Trophoblast cell (in vitro differentiated cells and primary cell): ENCODE measurements at regions not wholly inside any gene's neighbourhood (a gene's known extent, or its start where the extent isn't known, plus 50 kb on each side); places are given as distances from the start of the nearest gene placed in this dataset.

ENCODE experiments used
- DNase-seq, 2 donors: peaks; one replicate each; pipeline ENCODE4 v3.0.0-alpha.2; 2016
- H2AFZ ChIP-seq: 2 replicates; pipeline ENCODE4 v1.6.1; 2013; ENCODE audit warnings: low read length, moderate library complexity, mild to moderate bottlenecking; ENCODE audit not compliant: insufficient read depth, poor library complexity
- H2AK5ac ChIP-seq: 2 replicates; pipeline ENCODE4 v1.6.1; 2013; ENCODE audit warnings: mild to moderate bottlenecking, low read length
- H2BK120ac ChIP-seq: 2 replicates; pipeline ENCODE4 v1.6.1; 2013; ENCODE audit warnings: low read length, mild to moderate bottlenecking, moderate library complexity; ENCODE audit not compliant: insufficient read depth, poor library complexity
- H2BK12ac ChIP-seq: 2 replicates; pipeline ENCODE4 v1.6.1; 2013; ENCODE audit warnings: mild to moderate bottlenecking, low read length, moderate library complexity
- H2BK5ac ChIP-seq: 2 replicates; pipeline ENCODE4 v1.6.1; 2013; ENCODE audit warnings: low read length, low read depth, moderate library complexity, mild to moderate bottlenecking; ENCODE audit not compliant: poor library complexity
- H3K14ac ChIP-seq: 2 replicates; pipeline ENCODE4 v1.6.1; 2013; ENCODE audit warnings: mild to moderate bottlenecking, low read length
- H3K18ac ChIP-seq: 2 replicates; pipeline ENCODE4 v1.6.1; 2013; ENCODE audit warnings: mild to moderate bottlenecking, low read length
- H3K23ac ChIP-seq: 2 replicates; pipeline ENCODE4 v1.6.1; 2013; ENCODE audit warnings: low read length
- H3K27ac ChIP-seq: 2 replicates; pipeline ENCODE4 v1.5.1; 2013; ENCODE audit warnings: low read depth, mild to moderate bottlenecking, inconsistent platforms, low read length, moderate library complexity
- H3K27me3 ChIP-seq: 2 replicates; pipeline ENCODE4 v1.6.1; 2013; ENCODE audit warnings: inconsistent platforms, mild to moderate bottlenecking, low read length, moderate library complexity; ENCODE audit not compliant: insufficient read depth
- H3K36me3 ChIP-seq, 2 experiments: 1 replicate in 1 of 2; 2 replicates in 1 of 2; pipeline ENCODE4 v1.6.1; 2013; ENCODE audit warnings: low read length in 2 of 2, mild to moderate bottlenecking in 2 of 2, moderate library complexity in 1 of 2; ENCODE audit not compliant: insufficient read depth in 2 of 2, control insufficient read depth in 1 of 2
- H3K4ac ChIP-seq: 2 replicates; pipeline ENCODE4 v1.6.1; 2013; ENCODE audit warnings: low read depth, mild to moderate bottlenecking, low read length, moderate library complexity
- H3K4me1 ChIP-seq, 2 experiments: 1 replicate in 1 of 2; 2 replicates in 1 of 2; pipeline ENCODE4 v1.6.1; 2013; ENCODE audit warnings: low read length in 2 of 2, mild to moderate bottlenecking in 2 of 2, moderate library complexity in 1 of 2; ENCODE audit not compliant: insufficient read depth in 2 of 2, control insufficient read depth in 1 of 2
- H3K4me2 ChIP-seq: 2 replicates; pipeline ENCODE4 v1.6.1; 2013; ENCODE audit warnings: inconsistent platforms, mild to moderate bottlenecking, low read length, moderate library complexity
- H3K4me3 ChIP-seq: 2 replicates; pipeline ENCODE4 v1.5.1; 2013; ENCODE audit warnings: mild to moderate bottlenecking, low read depth, low read length, inconsistent platforms
- H3K79me1 ChIP-seq: one replicate; pipeline ENCODE4 v1.6.1; 2013; ENCODE audit warnings: low read length
- H3K79me2 ChIP-seq: 2 replicates; pipeline ENCODE4 v1.6.1; 2013; ENCODE audit warnings: low read length, mild to moderate bottlenecking; ENCODE audit not compliant: control insufficient read depth, insufficient read depth, poor library complexity
- H3K9ac ChIP-seq: 2 replicates; pipeline ENCODE4 v1.6.1; 2013; ENCODE audit warnings: mild to moderate bottlenecking, low read length
- H3K9me3 ChIP-seq: 2 replicates; pipeline ENCODE4 v1.6.1; 2013; ENCODE audit warnings: low read depth, mild to moderate bottlenecking, control low read depth, inconsistent platforms, low read length; ENCODE audit not compliant: insufficient read depth
- H4K12ac ChIP-seq: 2 replicates; pipeline ENCODE4 v1.6.1; 2013; ENCODE audit warnings: low read depth, mild to moderate bottlenecking, low read length, moderate library complexity
- H4K8ac ChIP-seq: 2 replicates; pipeline ENCODE4 v1.6.1; 2013; ENCODE audit warnings: low read depth, mild to moderate bottlenecking, low read length, moderate library complexity
- H4K91ac ChIP-seq: one replicate; pipeline ENCODE4 v1.6.1; 2013; ENCODE audit warnings: low read depth, mild to moderate bottlenecking, low read length, moderate library complexity
- WGBS: extraction: QIAGEN DNeasy Blood & Tissue Kit; methylation state at CpG from one replicate; pipeline ENCODE4 v1.1.7; 2013; ENCODE audit warnings: missing lambda C conversion rate; ENCODE audit not compliant: insufficient read length, insufficient coverage; ENCODE audit errors: extremely low coverage; 5-methylcytosine and 5-hydroxymethylcytosine counted together

DNA sequence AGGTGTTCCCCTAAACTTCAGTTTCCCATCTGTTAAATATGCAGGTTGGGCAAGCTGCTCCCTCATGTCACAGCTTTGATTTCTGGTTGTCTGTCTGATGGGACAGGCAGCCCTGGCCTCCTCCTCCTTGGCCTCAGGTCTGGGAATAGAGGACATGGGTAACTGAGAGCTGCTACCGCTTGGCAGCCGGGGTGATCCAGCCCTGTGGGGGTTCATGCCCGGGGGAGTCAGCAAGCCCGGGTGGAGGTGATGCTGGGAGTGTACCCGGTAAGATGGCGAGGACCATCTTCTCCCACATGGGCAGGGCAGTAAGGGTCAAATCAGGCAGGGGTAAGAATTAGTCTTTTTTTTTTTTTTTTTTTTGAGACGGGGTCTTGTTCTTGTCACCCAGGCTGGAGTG, 845.0 kb downstream of the TBC1D22A start:
- no peaks in the 10 kb centered on the region for H3K36me3 ChIP-seq

DNA sequence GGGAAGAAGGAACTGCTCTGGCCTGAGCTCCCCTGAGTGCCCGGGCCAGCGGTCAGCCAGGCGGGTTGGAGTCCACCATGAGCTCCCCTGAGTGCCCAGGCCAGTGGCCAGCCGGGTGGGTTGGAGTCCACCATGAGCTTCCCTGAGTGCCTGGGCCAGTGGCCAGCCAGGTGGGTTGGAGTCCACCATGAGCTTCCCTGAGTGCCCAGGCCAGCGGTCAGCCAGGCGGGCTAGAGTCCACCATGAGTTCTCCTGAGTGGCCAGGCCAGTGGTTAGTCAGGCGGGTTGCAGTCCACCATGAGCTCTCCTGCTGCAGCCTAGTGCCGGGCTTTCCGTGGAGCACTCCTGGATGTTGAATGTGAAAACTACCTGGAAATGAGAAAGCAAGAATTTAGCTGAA, 844.0 kb downstream of the TBC1D22A start:
- H2BK120ac ChIP-seq = no peak overlapping the region
- H3K9ac ChIP-seq = no peak overlapping the region
- no peaks in the 10 kb centered on the region for H3K79me1 ChIP-seq
- H3K9me3 ChIP-seq = peaks cover 44% of the 10 kb centered on the region
- H3K4me3 ChIP-seq = no peak overlapping the region
- no peak overlapping the region for H2AK5ac ChIP-seq
- no peaks in the 10 kb centered on the region for H3K4me1 ChIP-seq
- no peak for DNase-seq
- no peak overlapping the region for H2BK5ac ChIP-seq
- H3K23ac ChIP-seq = no peak overlapping the region
- H4K8ac ChIP-seq = no peak overlapping the region
- no peak overlapping the region for H3K27ac ChIP-seq
- WGBS = no CpG with 5 or more reads among the region's 9 CpGs
- no peak overlapping the region for H3K4me2 ChIP-seq
- no peaks in the 10 kb centered on the region for H3K27me3 ChIP-seq
- no peak overlapping the region for H3K14ac ChIP-seq
- no peaks in the 10 kb centered on the region for H3K79me2 ChIP-seq
- H2AFZ ChIP-seq = no peak overlapping the region
- no peak overlapping the region for H4K91ac ChIP-seq
- no peak overlapping the region for H3K18ac ChIP-seq
- no peak overlapping the region for H2BK12ac ChIP-seq
- H4K12ac ChIP-seq = no peak overlapping the region
- H3K36me3 ChIP-seq = no peaks in the 10 kb centered on the region
- H3K4ac ChIP-seq = no peak overlapping the region

More for the DNA sequence above, 845.0 kb downstream of the TBC1D22A start:
- no peaks in the 10 kb centered on the region for H3K4me1 ChIP-seq
- no peak overlapping the region for H3K4me3 ChIP-seq
- H2AK5ac ChIP-seq = no peak overlapping the region
- H2BK12ac ChIP-seq = no peak overlapping the region
- H4K8ac ChIP-seq = no peak overlapping the region
- no peak overlapping the region for H2BK5ac ChIP-seq
- H3K79me1 ChIP-seq = no peaks in the 10 kb centered on the region
- no peak overlapping the region for H2AFZ ChIP-seq
- no peaks in the 10 kb centered on the region for H3K79me2 ChIP-seq
- H3K27me3 ChIP-seq = no peaks in the 10 kb centered on the region
- H3K27ac ChIP-seq = no peak overlapping the region
- H3K9ac ChIP-seq = no peak overlapping the region
- peaks cover 44% of the 10 kb centered on the region for H3K9me3 ChIP-seq
- no peak overlapping the region for H4K91ac ChIP-seq
- no CpG with 5 or more reads among the region's 7 CpGs for WGBS
- H3K4ac ChIP-seq = no peak overlapping the region
- no peak overlapping the region for H3K18ac ChIP-seq
- no peak overlapping the region for H3K4me2 ChIP-seq
- no peak overlapping the region for H3K14ac ChIP-seq
- H3K23ac ChIP-seq = no peak overlapping the region
- DNase-seq = no peak
- no peak overlapping the region for H4K12ac ChIP-seq
- H2BK120ac ChIP-seq = no peak overlapping the region

DNA sequence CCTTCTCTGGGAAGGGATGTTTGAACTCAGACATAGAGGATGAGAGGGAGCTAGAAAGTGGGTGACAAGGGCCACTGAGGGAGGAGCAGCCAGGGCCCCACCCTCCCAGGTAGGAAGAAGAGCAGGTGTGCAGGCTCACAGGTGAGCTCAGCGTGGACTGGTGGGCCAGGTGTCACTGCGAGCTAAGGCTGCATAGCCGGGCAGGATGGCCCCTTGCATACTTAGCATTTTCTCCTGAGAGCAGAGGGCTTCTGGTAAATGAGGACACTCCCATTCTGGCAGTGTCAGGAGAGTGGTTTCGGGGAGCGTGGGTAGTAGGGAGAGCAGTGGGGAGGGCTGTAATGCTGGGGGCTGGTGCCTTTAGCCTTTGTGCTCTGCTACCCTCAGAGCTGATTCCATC, 843.4 kb downstream of the TBC1D22A start:
- Histone ChIP-seq H3K79me1 (no peaks in the 10 kb centered on the region), H4K8ac (no peak overlapping the region), H3K23ac (no peak overlapping the region), H3K14ac (no peak overlapping the region), H2BK12ac (no peak overlapping the region), H2AFZ (no peak overlapping the region), H3K4ac (no peak overlapping the region), H3K18ac (no peak overlapping the region), H3K79me2 (no peaks in the 10 kb centered on the region), H3K4me3 (no peak overlapping the region), H2BK5ac (no peak overlapping the region), H4K12ac (no peak overlapping the region), H3K27me3 (no peaks in the 10 kb centered on the region), H3K9ac (no peak overlapping the region), H3K4me2 (no peak overlapping the region), H3K4me1 (no peaks in the 10 kb centered on the region), H3K27ac (no peak overlapping the region), H3K36me3 (no peaks in the 10 kb centered on the region), H2AK5ac (no peak overlapping the region), H3K9me3 (peaks cover 48% of the 10 kb centered on the region), H2BK120ac (no peak overlapping the region), H4K91ac (no peak overlapping the region)
- WGBS = no CpG with 5 or more reads among the region's 5 CpGs
- DNase-seq = no peak

DNA sequence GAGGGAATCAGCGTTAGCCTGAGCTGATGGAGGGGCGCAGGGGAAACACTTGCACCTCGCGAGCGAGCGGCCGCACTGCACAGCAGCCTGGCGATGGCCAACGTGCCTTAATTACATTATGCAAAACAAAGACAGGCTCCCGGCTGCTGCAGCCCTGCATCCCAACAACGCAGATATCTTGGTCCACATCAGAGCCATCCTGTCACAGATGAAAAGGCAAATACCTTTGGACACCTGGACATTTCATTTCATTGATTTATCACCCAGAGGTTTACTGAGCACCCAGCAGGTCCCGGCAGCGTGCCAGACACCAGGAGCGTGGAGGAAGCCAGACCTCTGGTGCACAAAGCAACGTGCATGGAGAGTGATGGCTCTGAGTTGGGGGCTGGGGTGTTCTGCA, 843.0 kb downstream of the TBC1D22A start:
- H2AFZ ChIP-seq = no peak overlapping the region
- no peak overlapping the region for H2BK12ac ChIP-seq
- H3K4me3 ChIP-seq = no peak overlapping the region
- no peak overlapping the region for H3K23ac ChIP-seq
- H3K18ac ChIP-seq = no peak overlapping the region
- no peak overlapping the region for H3K4ac ChIP-seq
- H3K79me2 ChIP-seq = no peaks in the 10 kb centered on the region
- no peak overlapping the region for H4K8ac ChIP-seq
- no peaks in the 10 kb centered on the region for H3K79me1 ChIP-seq
- no peak for DNase-seq
- H4K12ac ChIP-seq = no peak overlapping the region
- H3K27ac ChIP-seq = no peak overlapping the region
- WGBS = no CpG with 5 or more reads among the region's 15 CpGs
- H3K9ac ChIP-seq = no peak overlapping the region
- no peaks in the 10 kb centered on the region for H3K4me1 ChIP-seq
- no peak overlapping the region for H4K91ac ChIP-seq
- peaks cover 45% of the 10 kb centered on the region for H3K9me3 ChIP-seq
- H3K4me2 ChIP-seq = no peak overlapping the region
- no peaks in the 10 kb centered on the region for H3K36me3 ChIP-seq
- H2AK5ac ChIP-seq = no peak overlapping the region
- no peak overlapping the region for H2BK120ac ChIP-seq
- no peak overlapping the region for H2BK5ac ChIP-seq
- no peaks in the 10 kb centered on the region for H3K27me3 ChIP-seq
- no peak overlapping the region for H3K14ac ChIP-seq
